SK-N-SH treated with all-trans-retinoic acid at 6 μM for 48 hours (cell line): ENCODE measurements at regions not wholly inside any gene's neighbourhood (a gene's known extent, or its start where the extent isn't known, plus 50 kb on each side); places are given as distances from the start of the nearest gene placed in this dataset.

Experiments used
- ATAC-seq: fragments of 200-7000 bp; cut with Tn5 transposase; 3 replicates; pipeline ENCODE4 v1.9.1; 2020; ENCODE audit warnings: mild to moderate bottlenecking, moderate library complexity
- ARNTL ChIP-seq: fragments of 450-650 bp; formaldehyde crosslinking; IDR thresholded peaks from 2 replicates; pipeline ENCODE4 v1.5.0; 2020; ENCODE audit warnings: low read depth, mild to moderate bottlenecking, moderate library complexity, borderline replicate concordance
- BACH2 ChIP-seq: fragments of 250-450 bp; sonication (Bioruptor Pico); IDR thresholded peaks from 2 replicates; pipeline ENCODE4 v1.9.0; 2021; ENCODE audit warnings: mild to moderate bottlenecking, borderline replicate concordance
- CREB5 ChIP-seq: fragments of 250-450 bp; sonication (Bioruptor Pico); IDR thresholded peaks from 2 replicates; pipeline ENCODE4 v1.5.1; 2020; ENCODE audit warnings: low read depth, mild to moderate bottlenecking, moderate library complexity
- GLIS3 ChIP-seq: fragments of 250-450 bp; sonication (Bioruptor Pico); IDR thresholded peaks from 2 replicates; pipeline ENCODE4 v1.5.0; 2020; ENCODE audit warnings: mild to moderate bottlenecking, moderate library complexity
- ISL1 ChIP-seq: fragments of 250-450 bp; sonication (Bioruptor Pico); IDR thresholded peaks from 2 replicates; pipeline ENCODE4 v2.1.2; 2022; ENCODE audit warnings: mild to moderate bottlenecking, moderate library complexity
- OSR1 ChIP-seq: fragments of 250-450 bp; sonication (Bioruptor Pico); IDR thresholded peaks from 2 replicates; pipeline ENCODE4 v1.8.0; 2022; ENCODE audit warnings: moderate library complexity, mild to moderate bottlenecking, inconsistent platforms
- PPARA ChIP-seq: fragments of 250-450 bp; sonication (Bioruptor Pico); IDR thresholded peaks from 2 replicates; pipeline ENCODE4 v1.5.0; 2020; ENCODE audit warnings: mild to moderate bottlenecking, borderline replicate concordance
- RARB ChIP-seq: fragments of 250-450 bp; sonication (Bioruptor Pico); IDR thresholded peaks from 2 replicates; pipeline ENCODE4 v1.8.0; 2021; ENCODE audit warnings: mild to moderate bottlenecking, moderate library complexity
- SNAI2 ChIP-seq: fragments of 250-450 bp; sonication (Bioruptor Pico); IDR thresholded peaks from 2 replicates; pipeline ENCODE4 v1.5.0; 2020; ENCODE audit warnings: mild to moderate bottlenecking, moderate library complexity
- TCF4 ChIP-seq: fragments of 250-450 bp; sonication (Bioruptor Pico); IDR thresholded peaks from 2 replicates; pipeline ENCODE4 v1.8.0; 2021; ENCODE audit warnings: mild to moderate bottlenecking, moderate library complexity, borderline replicate concordance
- TOX ChIP-seq: fragments of 250-450 bp; sonication (Bioruptor Pico); IDR thresholded peaks from 2 replicates; pipeline ENCODE4 v1.8.0; 2021; ENCODE audit warnings: mild to moderate bottlenecking, moderate library complexity, borderline replicate concordance
- TSHZ2 ChIP-seq: fragments of 250-450 bp; sonication (Bioruptor Pico); IDR thresholded peaks from 2 replicates; pipeline ENCODE4 v1.5.0; 2020; ENCODE audit warnings: mild to moderate bottlenecking, moderate library complexity
- ZC3H10 ChIP-seq: fragments of 250-450 bp; sonication (Bioruptor Pico); IDR thresholded peaks from 2 replicates; pipeline ENCODE4 v1.5.1; 2021; ENCODE audit warnings: mild to moderate bottlenecking, moderate library complexity
- ZFP3 ChIP-seq: fragments of 250-450 bp; sonication (Bioruptor Pico); IDR thresholded peaks from 2 replicates; pipeline ENCODE4 v1.5.0; 2020; ENCODE audit warnings: mild to moderate bottlenecking, moderate library complexity
- ZFP30 ChIP-seq: fragments of 450-650 bp; formaldehyde crosslinking; IDR thresholded peaks from 2 replicates; pipeline ENCODE4 v1.5.0; 2022; ENCODE audit warnings: mild to moderate bottlenecking, moderate library complexity
- ZNF70 ChIP-seq: fragments of 450-650 bp; formaldehyde crosslinking; IDR thresholded peaks from 2 replicates; pipeline ENCODE4 v1.5.0; 2020; ENCODE audit warnings: mild to moderate bottlenecking, moderate library complexity
- ZNF8 ChIP-seq: fragments of 450-650 bp; formaldehyde crosslinking; IDR thresholded peaks from 2 replicates; pipeline ENCODE4 v1.5.0; 2020; ENCODE audit warnings: mild to moderate bottlenecking, moderate library complexity
- TF ChIP-seq, protein P1 (sequence below): fragments of 250-450 bp; sonication (Bioruptor Pico); IDR thresholded peaks from 2 replicates; pipeline ENCODE4 v1.5.1; 2021; ENCODE audit warnings: mild to moderate bottlenecking, moderate library complexity
- TF ChIP-seq, protein P2 (sequence below): fragments of 250-450 bp; sonication (Bioruptor Pico); IDR thresholded peaks from 2 replicates; pipeline ENCODE4 v1.8.0; 2020; ENCODE audit warnings: mild to moderate bottlenecking, moderate library complexity, borderline replicate concordance

DNA sequence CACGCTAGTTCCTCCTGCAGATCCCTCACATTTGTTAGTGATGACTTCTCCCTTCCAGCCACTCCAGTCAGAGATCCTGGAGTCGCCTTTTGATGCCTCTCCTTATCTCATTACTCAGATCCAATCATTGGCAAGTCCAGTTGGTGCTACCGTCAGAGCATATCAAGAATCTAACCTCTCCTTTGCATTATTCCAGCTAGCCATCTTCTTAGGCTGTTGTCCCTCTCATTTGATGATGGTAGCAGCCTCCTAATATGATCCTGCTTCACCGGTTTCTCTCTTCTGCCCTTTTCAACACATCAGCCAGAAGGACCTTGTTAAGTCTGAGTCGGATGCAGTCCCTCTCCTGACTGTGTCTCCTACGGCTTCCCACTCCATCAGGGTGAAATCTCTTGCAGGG, 305.6 kb downstream of the THBS2 start (continued):
- TF ChIP-seq, protein P1, sequence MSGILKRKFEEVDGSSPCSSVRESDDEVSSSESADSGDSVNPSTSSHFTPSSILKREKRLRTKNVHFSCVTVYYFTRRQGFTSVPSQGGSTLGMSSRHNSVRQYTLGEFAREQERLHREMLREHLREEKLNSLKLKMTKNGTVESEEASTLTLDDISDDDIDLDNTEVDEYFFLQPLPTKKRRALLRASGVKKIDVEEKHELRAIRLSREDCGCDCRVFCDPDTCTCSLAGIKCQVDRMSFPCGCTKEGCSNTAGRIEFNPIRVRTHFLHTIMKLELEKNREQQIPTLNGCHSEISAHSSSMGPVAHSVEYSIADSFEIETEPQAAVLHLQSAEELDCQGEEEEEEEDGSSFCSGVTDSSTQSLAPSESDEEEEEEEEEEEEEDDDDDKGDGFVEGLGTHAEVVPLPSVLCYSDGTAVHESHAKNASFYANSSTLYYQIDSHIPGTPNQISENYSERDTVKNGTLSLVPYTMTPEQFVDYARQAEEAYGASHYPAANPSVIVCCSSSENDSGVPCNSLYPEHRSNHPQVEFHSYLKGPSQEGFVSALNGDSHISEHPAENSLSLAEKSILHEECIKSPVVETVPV (CRISPR knock-in tag), result no peak
- TF ChIP-seq SNAI2 (CRISPR knock-in tag), result no peak
- no peak for TF ChIP-seq TCF4 (CRISPR knock-in tag)
- no peak for TF ChIP-seq PPARA (CRISPR knock-in tag)
- no peak for TF ChIP-seq ZNF70 (CRISPR knock-in tag)
- no peak for TF ChIP-seq CREB5 (CRISPR knock-in tag)
- TF ChIP-seq TOX, result no peak

GRCh38 chr6:168943231-168943905, 310.3 kb downstream of the THBS2 start:
- no peak for TF ChIP-seq ARNTL
- TF ChIP-seq, all 23 proteins: peak for 0
- ATAC-seq, result no peak

- ATAC-seq, result no peak
- TF ChIP-seq ZNF8 (CRISPR knock-in tag), result no peak
- no peak for TF ChIP-seq TOX
- TF ChIP-seq ZFP30, result no peak
- no peak for TF ChIP-seq ISL1 (CRISPR knock-in tag)
- no peak for TF ChIP-seq CREB5 (CRISPR knock-in tag)
- no peak for TF ChIP-seq RARB (CRISPR knock-in tag)
- no peak for TF ChIP-seq TCF4 (CRISPR knock-in tag)
- TF ChIP-seq PPARA (CRISPR knock-in tag), result no peak
- TF ChIP-seq, protein P1 (CRISPR knock-in tag), result no peak
- TF ChIP-seq OSR1 (CRISPR knock-in tag), result no peak
- TF ChIP-seq BACH2 (CRISPR knock-in tag), result no peak
- no peak for TF ChIP-seq ZC3H10 (CRISPR knock-in tag)
- TF ChIP-seq TSHZ2 (CRISPR knock-in tag), result no peak
- TF ChIP-seq GLIS3 (CRISPR knock-in tag), result no peak
- TF ChIP-seq, protein P2, sequence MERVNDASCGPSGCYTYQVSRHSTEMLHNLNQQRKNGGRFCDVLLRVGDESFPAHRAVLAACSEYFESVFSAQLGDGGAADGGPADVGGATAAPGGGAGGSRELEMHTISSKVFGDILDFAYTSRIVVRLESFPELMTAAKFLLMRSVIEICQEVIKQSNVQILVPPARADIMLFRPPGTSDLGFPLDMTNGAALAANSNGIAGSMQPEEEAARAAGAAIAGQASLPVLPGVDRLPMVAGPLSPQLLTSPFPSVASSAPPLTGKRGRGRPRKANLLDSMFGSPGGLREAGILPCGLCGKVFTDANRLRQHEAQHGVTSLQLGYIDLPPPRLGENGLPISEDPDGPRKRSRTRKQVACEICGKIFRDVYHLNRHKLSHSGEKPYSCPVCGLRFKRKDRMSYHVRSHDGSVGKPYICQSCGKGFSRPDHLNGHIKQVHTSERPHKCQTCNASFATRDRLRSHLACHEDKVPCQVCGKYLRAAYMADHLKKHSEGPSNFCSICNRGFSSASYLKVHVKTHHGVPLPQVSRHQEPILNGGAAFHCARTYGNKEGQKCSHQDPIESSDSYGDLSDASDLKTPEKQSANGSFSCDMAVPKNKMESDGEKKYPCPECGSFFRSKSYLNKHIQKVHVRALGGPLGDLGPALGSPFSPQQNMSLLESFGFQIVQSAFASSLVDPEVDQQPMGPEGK (CRISPR knock-in tag), result no peak
- TF ChIP-seq ZFP3 (CRISPR knock-in tag), result no peak
- no peak for TF ChIP-seq SNAI2 (CRISPR knock-in tag)
- TF ChIP-seq, all 23 proteins: peak for 0
Measured at GRCh38 chr6:168942646-168943045, 311.0 kb downstream of the THBS2 start.
